ENCODE measurements at regions not wholly inside any gene's neighbourhood (a gene's known extent, or its start where the extent isn't known, plus 50 kb on each side); places are given as distances from the start of the nearest gene placed in this dataset.

GRCh38 chr16:10322723-10323527, 62.9 kb upstream of the ATF7IP2 start:
- no peak overlapping the region for H3K9ac ChIP-seq (ENCODE audit: low read length)
- CTCF ChIA-PET = interaction anchor here (0.9 kb wide), 1 partner anchor 16 kb away, joined by 3 read pairs; no protein-coding TSS in a partner anchor
- H3K36me3 ChIP-seq (replicated peaks in 1 of 2; ENCODE audit: control extremely low read depth in 1 of 2, control insufficient read depth in 1 of 2, extremely low read depth in 1 of 2, insufficient read depth in 2 of 2, low read length in 1 of 2) = no peaks in the 10 kb centered on the region
- no peak overlapping the region for H2AFZ ChIP-seq (ENCODE audit: insufficient read depth, low read depth, low read length, poor library complexity, severe bottlenecking)
- WGBS (ENCODE audit: insufficient coverage) = 97% methylated on average over 4 of the region's 8 CpGs
- Mint-ChIP-seq H3K4me1 (peaks cover 20% of the 10 kb centered on the region), H3K9me3 (ENCODE audit: insufficient read depth) (peaks cover 3% of the 10 kb centered on the region), H3K27me3 (no peaks in the 10 kb centered on the region), H3K4me3 (no peak overlapping the region), H3K27ac (peak overlapping the region; percentile 4)
- H3K27ac ChIP-seq (ENCODE audit: low read length in 2 of 2) = no peak overlapping the region
- intact Hi-C loops (cut with micrococcal nuclease) = loop anchor here (10.0 kb wide), 1 partner anchor 62 kb away; the partner anchor contains the start of gene ATF7IP2
- H3K4me2 ChIP-seq (replicated peaks; ENCODE audit: low read depth, low read length, poor library complexity, severe bottlenecking) = no peak overlapping the region
- no peaks in the 10 kb centered on the region for H3K27me3 ChIP-seq (replicated peaks in 1 of 4; ENCODE audit: control extremely low read depth in 1 of 4, control insufficient read depth in 3 of 4, insufficient read depth in 4 of 4, low read length in 3 of 4)
- DNase-seq (no peak), ATAC-seq (ENCODE audit: low read depth) (no peak)
- H4K20me1 ChIP-seq (ENCODE audit: control insufficient read depth, insufficient read depth, low read length, poor library complexity, severe bottlenecking) = no peaks in the 10 kb centered on the region
- no peak for TF ChIP-seq EZH2 (IDR thresholded peaks at IDR 0.05; ENCODE audit: borderline replicate concordance, insufficient read depth, low read depth, low read length, poor library complexity, severe bottlenecking)
- no peak overlapping the region for H3K4me3 ChIP-seq (ENCODE audit: control extremely low read depth in 1 of 5, extremely low read depth in 1 of 5, insufficient read depth in 1 of 5, low read depth in 2 of 5, low read length in 4 of 5)
- no peaks in the 10 kb centered on the region for H3K79me2 ChIP-seq (ENCODE audit: control insufficient read depth, insufficient read depth, low read length)
- H3K4me1 ChIP-seq (ENCODE audit: control insufficient read depth in 2 of 2, insufficient read depth in 2 of 2, low read length in 2 of 2) = no peaks in the 10 kb centered on the region
- peaks cover 0 to 11% (median 0%) of the 10 kb centered on the region in 3 donors for H3K9me3 ChIP-seq (ENCODE audit: control extremely low read depth in 1 of 3, control insufficient read depth in 2 of 3, insufficient read depth in 1 of 3, low read length in 2 of 3)
- POLR2A ChIA-PET = no interaction called here

- no peak for DNase-seq
- Mint-ChIP-seq H3K4me3 (no peak overlapping the region), H3K27ac (peak overlapping the region; percentile 4), H3K27me3 (no peaks in the 10 kb centered on the region), H3K9me3 (ENCODE audit: insufficient read depth) (peaks cover 3% of the 10 kb centered on the region), H3K4me1 (peaks cover 22% of the 10 kb centered on the region)
- TF ChIP-seq EZH2 (IDR thresholded peaks at IDR 0.05; ENCODE audit: borderline replicate concordance, insufficient read depth, low read depth, low read length, poor library complexity, severe bottlenecking) = no peak
- TF ChIP-seq CTCF (IDR thresholded peaks at IDR 0.05) = no peak
- POLR2A ChIA-PET = no interaction called here
- Histone ChIP-seq H2AFZ (ENCODE audit: insufficient read depth, low read depth, low read length, poor library complexity, severe bottlenecking) (no peak overlapping the region), H3K79me2 (ENCODE audit: control insufficient read depth, insufficient read depth, low read length) (no peaks in the 10 kb centered on the region), H3K4me2 (replicated peaks; ENCODE audit: low read depth, low read length, poor library complexity, severe bottlenecking) (no peak overlapping the region), H3K27ac (ENCODE audit: low read length in 2 of 2) (no peak overlapping the region), H3K9ac (ENCODE audit: low read length) (no peak overlapping the region), H3K36me3 (replicated peaks in 1 of 2; ENCODE audit: control extremely low read depth in 1 of 2, control insufficient read depth in 1 of 2, extremely low read depth in 1 of 2, insufficient read depth in 2 of 2, low read length in 1 of 2) (no peaks in the 10 kb centered on the region), H3K9me3 (ENCODE audit: control extremely low read depth in 1 of 3, control insufficient read depth in 2 of 3, insufficient read depth in 1 of 3, low read length in 2 of 3) (peaks cover 0 to 16% (median 0%) of the 10 kb centered on the region in 3 donors), H4K20me1 (ENCODE audit: control insufficient read depth, insufficient read depth, low read length, poor library complexity, severe bottlenecking) (no peaks in the 10 kb centered on the region), H3K4me3 (ENCODE audit: control extremely low read depth in 1 of 5, extremely low read depth in 1 of 5, insufficient read depth in 1 of 5, low read depth in 2 of 5, low read length in 4 of 5) (no peak overlapping the region), H3K27me3 (replicated peaks in 1 of 4; ENCODE audit: control extremely low read depth in 1 of 4, control insufficient read depth in 3 of 4, insufficient read depth in 4 of 4, low read length in 3 of 4) (no peaks in the 10 kb centered on the region), H3K4me1 (ENCODE audit: control insufficient read depth in 2 of 2, insufficient read depth in 2 of 2, low read length in 2 of 2) (no peaks in the 10 kb centered on the region)
- WGBS (ENCODE audit: insufficient coverage) = no CpG with 5 or more reads among the region's 2 CpGs
- intact Hi-C loops (cut with micrococcal nuclease) = loop anchor here (10.0 kb wide), 1 partner anchor 61 kb away; the partner anchor contains the start of gene ATF7IP2
- CTCF ChIA-PET = no interaction called here
- ATAC-seq (ENCODE audit: low read depth) = no peak
Observed at GRCh38 chr16:10323528-10323869, 62.4 kb upstream of the ATF7IP2 start.

Measured in B cell (primary cell).